Body of pancreas (tissue), 4 donors: ENCODE measurements at regions not wholly inside any gene's neighbourhood (a gene's known extent, or its start where the extent isn't known, plus 50 kb on each side); places are given as distances from the start of the nearest gene placed in this dataset.

Source experiments
- POLR2A ChIP-seq, 3 donors: fragments of 450-650 bp; IDR thresholded peaks; one replicate each; pipeline ENCODE4 v1.6.1; 2016; ENCODE audit warnings: antibody characterized with exemption in 3 of 3, mild to moderate bottlenecking in 2 of 3
- TF ChIP-seq, protein P1 (sequence below), 7 experiments: fragments of 450-650 bp in 4 of 7; fragments of 200-600 bp in 3 of 7; sonication (generic) in 3 of 7; IDR thresholded peaks; one replicate each; pipeline ENCODE4 v1.5.1; 2016 to 2019; ENCODE audit warnings: antibody characterized with exemption in 7 of 7

DNA sequence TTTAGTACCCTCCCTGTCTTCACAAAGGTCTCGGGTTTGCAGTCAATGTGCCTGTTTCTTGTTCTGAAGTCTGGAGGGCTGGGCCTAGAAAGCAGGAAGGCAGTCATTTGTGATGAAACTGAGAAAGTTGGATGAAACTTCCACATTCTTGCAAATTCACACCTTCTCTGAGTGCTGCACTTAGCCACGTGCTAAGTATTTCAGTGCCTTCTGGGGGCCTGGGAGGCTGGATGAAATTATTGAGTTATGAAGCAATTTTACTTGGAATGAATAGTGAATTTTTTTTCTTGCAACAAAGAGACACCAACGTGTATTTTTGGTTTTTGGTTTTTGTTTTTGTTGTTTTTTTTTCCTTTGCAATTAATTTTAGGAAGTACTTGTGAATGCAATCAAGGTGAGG, 71.2 kb downstream of the MSX1 start:
- no peak for TF ChIP-seq POLR2A (IDR thresholded peaks at IDR 0.05)
- TF ChIP-seq, protein P1, sequence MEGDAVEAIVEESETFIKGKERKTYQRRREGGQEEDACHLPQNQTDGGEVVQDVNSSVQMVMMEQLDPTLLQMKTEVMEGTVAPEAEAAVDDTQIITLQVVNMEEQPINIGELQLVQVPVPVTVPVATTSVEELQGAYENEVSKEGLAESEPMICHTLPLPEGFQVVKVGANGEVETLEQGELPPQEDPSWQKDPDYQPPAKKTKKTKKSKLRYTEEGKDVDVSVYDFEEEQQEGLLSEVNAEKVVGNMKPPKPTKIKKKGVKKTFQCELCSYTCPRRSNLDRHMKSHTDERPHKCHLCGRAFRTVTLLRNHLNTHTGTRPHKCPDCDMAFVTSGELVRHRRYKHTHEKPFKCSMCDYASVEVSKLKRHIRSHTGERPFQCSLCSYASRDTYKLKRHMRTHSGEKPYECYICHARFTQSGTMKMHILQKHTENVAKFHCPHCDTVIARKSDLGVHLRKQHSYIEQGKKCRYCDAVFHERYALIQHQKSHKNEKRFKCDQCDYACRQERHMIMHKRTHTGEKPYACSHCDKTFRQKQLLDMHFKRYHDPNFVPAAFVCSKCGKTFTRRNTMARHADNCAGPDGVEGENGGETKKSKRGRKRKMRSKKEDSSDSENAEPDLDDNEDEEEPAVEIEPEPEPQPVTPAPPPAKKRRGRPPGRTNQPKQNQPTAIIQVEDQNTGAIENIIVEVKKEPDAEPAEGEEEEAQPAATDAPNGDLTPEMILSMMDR (IDR thresholded peaks at IDR 0.05) = no peak
